Activated CD4-positive, alpha-beta T cell treated with anti-CD3 and anti-CD28 coated beads, Interleukin-2, amount 50 U/mL, for 16 hours (primary cell): ENCODE measurements at regions not wholly inside any gene's neighbourhood (a gene's known extent, or its start where the extent isn't known, plus 50 kb on each side); places are given as distances from the start of the nearest gene placed in this dataset.
A peak's percentile ranks its signal among the peaks of the same experiment; 100 is the strongest.

Experiments used
- DNase-seq: peaks from one replicate; pipeline ENCODE4 v3.0.0-alpha.2; 2020

DNA sequence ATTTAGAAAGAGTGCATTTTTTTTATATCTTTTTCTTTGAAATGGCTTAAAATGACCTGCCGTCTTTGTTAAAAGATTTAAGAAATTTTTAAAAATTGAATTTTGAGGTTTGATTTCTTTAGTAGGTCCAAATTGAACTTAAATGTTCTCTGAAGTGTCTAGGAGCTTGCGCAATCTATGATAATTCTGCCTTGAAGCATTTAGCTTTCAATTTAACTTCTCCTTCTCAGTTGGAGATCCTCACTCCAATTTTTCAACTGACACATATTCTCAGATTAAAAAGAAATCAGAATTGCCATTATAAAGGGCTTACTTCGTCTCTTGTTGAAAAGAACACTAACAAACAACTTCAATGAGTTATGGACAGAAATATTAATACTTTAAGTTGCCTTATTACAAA lies 273.5 kb downstream of the TMA16 start:
- no peak for DNase-seq

- no peak for DNase-seq
Measured at GRCh38 chr4:163772238-163772637, 277.7 kb downstream of the TMA16 start.

GRCh38 chr4:163773940-163774339 lies 279.4 kb downstream of the TMA16 start:
- no peak for DNase-seq

DNA sequence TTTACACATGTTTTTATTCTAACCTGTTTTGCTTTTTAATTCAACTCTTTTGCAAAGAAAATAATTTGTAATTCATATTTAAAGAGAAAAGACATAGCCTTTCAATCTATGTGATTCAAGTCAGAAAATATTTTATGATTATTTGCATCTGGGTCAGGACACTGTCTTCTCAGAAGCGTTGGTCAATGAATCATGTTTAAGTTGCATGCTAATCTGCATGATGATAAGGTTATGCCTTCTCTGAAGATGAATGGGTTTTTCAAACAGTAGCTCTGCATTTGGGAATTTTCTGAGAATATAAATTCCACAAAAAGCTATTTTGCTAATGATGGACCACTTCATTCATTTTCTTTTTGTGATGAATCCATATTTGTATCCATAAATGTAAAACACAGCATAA lies 282.5 kb downstream of the TMA16 start:
- DNase-seq = no peak

DNA sequence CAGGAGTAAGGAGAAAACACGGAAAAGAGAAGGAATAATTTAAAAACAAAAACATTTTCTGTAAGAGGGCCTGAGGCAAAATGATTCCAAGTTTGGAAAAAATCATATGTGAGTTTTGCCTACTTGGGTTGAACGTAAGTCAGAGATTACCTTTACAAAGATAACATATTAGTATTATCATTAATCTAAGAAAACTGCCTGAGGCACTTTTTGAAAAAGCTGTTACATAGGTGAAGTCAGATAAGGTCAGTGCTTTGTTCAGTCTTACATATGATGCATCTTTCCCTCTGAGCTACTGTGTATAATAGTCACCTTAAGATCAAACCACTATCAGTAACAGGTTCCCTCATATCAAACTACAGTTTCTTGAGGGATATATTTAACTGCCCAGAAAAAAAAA lies 287.2 kb downstream of the TMA16 start:
- no peak for DNase-seq

GRCh38 chr4:163790231-163790630 lies 295.7 kb downstream of the TMA16 start:
- DNase-seq = no peak

DNA sequence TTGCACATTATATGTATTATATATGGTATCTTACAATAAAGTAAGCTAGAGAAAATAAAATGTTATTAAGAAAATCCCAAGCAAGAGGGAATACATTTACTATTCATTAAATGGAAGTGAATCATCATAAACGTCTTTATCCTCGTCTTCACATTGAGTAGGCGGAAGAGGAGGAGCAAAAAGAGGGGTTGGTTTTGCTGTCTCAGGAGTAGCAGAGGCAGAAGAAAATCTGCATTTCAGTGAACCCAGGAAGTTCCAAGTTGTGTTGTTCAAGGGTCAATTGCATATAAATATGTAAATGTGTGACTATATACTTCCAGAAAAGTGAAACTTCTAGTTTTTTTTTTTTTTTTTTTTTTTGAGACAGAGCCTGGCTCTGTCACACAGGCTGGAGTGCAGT lies 301.4 kb downstream of the TMA16 start:
- no peak for DNase-seq

GRCh38 chr4:163804001-163804400 lies 309.5 kb downstream of the TMA16 start:
- no peak for DNase-seq

GRCh38 chr4:163806653-163807052 lies 312.2 kb downstream of the TMA16 start:
- DNase-seq = no peak

GRCh38 chr4:163808011-163808410 lies 313.5 kb downstream of the TMA16 start:
- no peak for DNase-seq

- no peak for DNase-seq
Measured at GRCh38 chr4:163810755-163811154, 316.3 kb downstream of the TMA16 start.

GRCh38 chr4:163815776-163816175 lies 321.3 kb downstream of the TMA16 start:
- DNase-seq = no peak

- DNase-seq = no peak
Measured at GRCh38 chr4:163816494-163816893, 322.0 kb downstream of the TMA16 start.

- DNase-seq = no peak
Measured at GRCh38 chr4:163818673-163819072, 324.2 kb downstream of the TMA16 start.

DNA sequence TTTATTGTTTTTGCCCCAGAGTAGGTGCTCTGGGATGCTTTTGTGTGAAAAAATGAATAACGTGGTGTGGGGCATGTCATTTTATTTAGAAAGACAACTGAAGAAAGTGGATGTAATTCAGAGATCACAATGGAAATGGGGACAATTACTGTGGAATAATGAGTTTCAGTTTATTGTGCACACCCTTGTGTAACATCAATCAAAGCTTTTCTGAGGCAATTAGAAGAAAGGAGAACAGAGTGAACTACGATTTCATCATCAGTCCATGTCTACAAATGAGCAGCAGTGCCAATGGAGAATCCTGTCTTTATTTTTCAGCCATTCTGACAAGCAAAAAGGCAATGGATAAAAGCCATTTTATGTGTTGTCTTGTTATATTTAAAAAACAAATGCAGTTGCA lies 339.2 kb downstream of the TMA16 start:
- no peak for DNase-seq

DNA sequence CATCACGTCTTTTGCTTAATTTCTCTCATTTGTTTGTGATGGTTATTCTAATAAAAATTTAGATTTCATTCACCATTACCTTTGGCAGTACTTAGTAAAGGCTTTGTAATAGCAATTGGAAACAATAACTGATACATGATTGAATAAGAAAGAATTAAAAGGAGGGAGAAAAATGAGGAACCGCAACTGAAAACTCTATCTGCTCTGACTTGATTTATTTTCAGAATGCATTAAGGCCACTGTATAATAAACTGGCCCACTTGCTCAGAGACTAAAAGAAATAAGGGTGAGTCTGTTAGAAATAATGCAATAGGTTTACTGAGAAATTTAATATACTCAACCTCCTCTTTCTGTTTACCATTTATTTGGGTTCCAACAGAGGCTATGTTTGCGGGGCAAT lies 351.5 kb downstream of the TMA16 start:
- DNase-seq = no peak

- DNase-seq = no peak
Measured at GRCh38 chr4:163852246-163852645, 357.8 kb downstream of the TMA16 start.

DNA sequence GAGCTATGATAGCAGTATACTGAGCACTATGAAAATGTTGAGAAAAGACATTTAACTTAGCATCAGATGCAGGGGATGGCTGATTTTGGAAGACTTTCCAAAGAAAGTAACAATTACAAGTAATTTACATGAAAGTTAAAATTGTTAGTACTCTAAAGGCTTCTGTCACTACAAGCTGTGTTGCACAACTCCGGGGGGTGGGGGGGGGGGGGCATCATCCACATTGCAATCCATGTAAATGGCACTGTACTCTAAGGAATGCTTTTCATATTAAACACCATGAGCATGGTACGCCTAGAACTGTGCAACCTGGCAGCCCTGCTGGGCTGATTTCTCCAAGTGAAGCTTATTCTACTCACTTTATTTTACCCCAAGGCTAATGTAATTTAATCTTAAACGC lies 363.4 kb downstream of the TMA16 start:
- DNase-seq = no peak

- DNase-seq = no peak
Measured at GRCh38 chr4:163858515-163858914, 364.0 kb downstream of the TMA16 start.

DNA sequence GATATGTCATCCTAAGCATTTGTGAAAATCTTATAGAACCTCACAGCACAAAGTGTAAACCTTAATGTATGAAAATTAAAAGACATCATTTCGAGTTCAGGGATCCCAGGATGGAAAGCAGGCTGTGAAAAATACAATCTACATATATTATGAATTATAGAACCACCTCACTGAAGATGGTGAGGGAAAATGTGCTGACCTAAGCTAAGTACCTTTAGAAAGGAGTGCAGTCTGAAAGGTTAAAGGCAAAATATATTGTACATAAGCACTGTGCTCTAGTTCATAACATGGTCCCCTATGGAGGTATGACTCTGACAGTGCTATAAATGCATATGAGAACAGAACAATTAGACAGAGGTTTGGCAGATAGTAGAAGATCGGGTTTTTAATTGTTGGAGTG lies 368.6 kb downstream of the TMA16 start:
- no peak for DNase-seq

DNA sequence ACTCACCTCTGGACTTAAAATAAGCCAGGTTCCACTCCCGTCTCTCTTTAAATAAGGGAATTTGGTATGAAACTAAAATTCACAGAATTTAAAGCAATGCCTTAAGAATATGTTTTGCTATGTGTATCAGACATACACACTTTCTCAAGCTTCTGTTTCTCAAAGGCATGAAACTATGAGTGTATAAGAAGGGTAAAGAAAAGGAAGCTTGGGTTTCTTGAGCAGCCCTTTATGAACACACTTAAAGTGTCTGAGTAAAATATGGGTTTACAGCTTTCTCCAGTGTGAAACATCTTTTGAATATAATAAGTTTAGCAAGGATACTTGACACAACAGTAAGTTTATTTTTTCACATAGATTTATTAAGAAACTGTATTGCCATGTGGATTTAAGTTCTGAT lies 370.5 kb downstream of the TMA16 start:
- DNase-seq = no peak

- peak; percentile 6 for DNase-seq
Measured at GRCh38 chr4:163866728-163867315, 372.3 kb downstream of the TMA16 start.

- no peak for DNase-seq
Measured at GRCh38 chr4:163868445-163868844, 374.0 kb downstream of the TMA16 start.

- no peak for DNase-seq
Measured at GRCh38 chr4:163871078-163871477, 376.6 kb downstream of the TMA16 start.

DNA sequence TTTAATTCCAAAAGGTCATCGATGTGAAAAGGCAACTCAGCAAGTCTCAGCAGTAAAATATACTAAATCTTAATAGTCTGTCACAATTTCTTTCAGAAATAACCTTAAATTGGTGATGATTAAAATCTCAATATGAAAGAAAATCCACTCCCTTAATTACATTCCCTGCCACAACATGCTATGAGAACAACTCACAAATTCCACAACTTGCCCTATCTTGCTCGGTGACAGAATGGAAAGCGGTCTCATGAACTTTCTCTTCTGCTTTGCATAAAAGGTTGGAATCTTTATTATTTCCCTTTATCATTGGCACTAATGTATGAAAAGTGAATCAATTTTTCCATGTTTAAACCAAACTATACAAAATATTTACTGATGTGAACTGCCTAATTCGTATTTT lies 380.8 kb downstream of the TMA16 start:
- DNase-seq = no peak
